ENCODE measurements at regions not wholly inside any gene's neighbourhood (a gene's known extent, or its start where the extent isn't known, plus 50 kb on each side); places are given as distances from the start of the nearest gene placed in this dataset.
"Not testable (repeated sequence)": the region's sequence is repeated elsewhere in the genome, so short reads cannot be mapped to it uniquely, and the experiment has no call there.

DNA sequence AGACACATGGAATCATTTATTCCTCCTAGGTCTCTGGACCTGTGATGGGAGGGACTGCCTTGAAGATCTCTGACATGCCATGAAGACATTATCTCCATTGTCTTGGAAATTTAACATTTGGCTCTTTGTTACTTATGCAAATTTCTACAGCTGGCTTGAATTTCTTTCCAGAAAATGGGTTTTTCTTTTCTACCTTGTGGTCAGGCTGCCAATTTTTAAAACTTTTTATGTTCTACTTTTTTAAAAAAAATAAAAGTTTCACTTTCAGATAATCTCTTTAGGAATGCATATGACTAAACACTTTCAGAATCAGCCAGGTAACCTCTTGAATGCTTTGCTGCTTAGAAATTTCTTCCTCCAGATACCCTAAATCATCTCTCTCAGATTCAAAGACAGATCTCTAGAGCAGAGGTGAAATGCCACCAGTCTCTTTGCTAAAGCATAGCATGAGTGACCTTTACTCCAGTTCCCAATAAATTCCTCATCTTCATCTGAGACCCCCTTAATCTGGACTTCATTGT, 209.6 kb downstream of the RPRM start:
- Mint-ChIP-seq H3K4me1 (ENCODE audit: low read depth) (no peaks in the 10 kb centered on the region), H3K9me3 (peaks cover 32% of the 10 kb centered on the region), H3K4me3 (no peak overlapping the region), H3K27me3 (no peaks in the 10 kb centered on the region), H3K36me3 (ENCODE audit: low read depth) (no peaks in the 10 kb centered on the region), H3K27ac (no peak overlapping the region)
- intact Hi-C loops (cut with micrococcal nuclease), result no loop called here

DNA sequence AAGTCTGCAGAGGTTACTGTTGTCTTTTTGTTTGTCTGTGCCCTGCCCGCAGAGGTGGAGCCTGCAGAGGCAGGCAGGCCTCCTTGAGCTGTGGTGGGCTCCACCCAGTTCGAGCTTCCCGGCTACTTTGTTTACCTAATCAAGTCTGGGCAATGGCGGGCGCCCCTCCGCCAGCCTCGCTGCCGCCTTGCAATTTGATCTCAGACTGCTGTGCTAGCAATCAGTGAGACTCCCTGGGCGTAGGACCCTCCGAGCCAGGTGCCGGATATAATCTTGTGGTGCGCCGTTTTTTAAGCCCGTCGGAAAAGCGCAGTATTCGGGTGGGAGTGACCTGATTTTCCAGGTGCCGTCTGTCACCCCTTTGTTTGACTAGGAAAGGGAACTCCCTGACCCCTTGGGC, 221.7 kb downstream of the RPRM start:
- intact Hi-C loops (cut with micrococcal nuclease); H3K27me3 Mint-ChIP-seq; H3K4me1 Mint-ChIP-seq (ENCODE audit: low read depth); H3K4me3 Mint-ChIP-seq; H3K27ac Mint-ChIP-seq; H3K36me3 Mint-ChIP-seq (ENCODE audit: low read depth): not testable (repeated sequence)
- peaks cover 44% of the 10 kb centered on the region for H3K9me3 Mint-ChIP-seq

DNA sequence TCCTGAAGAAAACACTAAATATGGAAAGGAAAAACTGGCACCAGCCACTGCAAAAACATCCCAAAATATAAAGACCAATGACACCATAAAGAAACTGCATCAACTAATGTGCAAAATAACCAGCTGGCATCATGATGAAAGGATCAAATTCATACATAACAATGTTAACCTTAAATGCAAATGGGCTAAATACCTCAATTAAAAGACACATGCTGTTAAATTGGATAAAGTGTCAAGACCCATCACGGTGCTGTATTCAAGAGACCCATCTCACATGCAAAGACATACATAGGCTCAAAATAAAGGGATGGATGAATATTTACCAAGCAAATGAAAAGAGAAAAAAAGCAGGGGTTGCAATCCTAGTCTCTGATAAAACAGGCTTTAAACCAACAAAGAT, 231.9 kb downstream of the RPRM start:
- H3K9me3 Mint-ChIP-seq, result peaks cover 57% of the 10 kb centered on the region
- H3K4me1 Mint-ChIP-seq (ENCODE audit: low read depth); H3K27ac Mint-ChIP-seq; H3K36me3 Mint-ChIP-seq (ENCODE audit: low read depth); intact Hi-C loops (cut with micrococcal nuclease); H3K27me3 Mint-ChIP-seq; H3K4me3 Mint-ChIP-seq: not testable (repeated sequence)

DNA sequence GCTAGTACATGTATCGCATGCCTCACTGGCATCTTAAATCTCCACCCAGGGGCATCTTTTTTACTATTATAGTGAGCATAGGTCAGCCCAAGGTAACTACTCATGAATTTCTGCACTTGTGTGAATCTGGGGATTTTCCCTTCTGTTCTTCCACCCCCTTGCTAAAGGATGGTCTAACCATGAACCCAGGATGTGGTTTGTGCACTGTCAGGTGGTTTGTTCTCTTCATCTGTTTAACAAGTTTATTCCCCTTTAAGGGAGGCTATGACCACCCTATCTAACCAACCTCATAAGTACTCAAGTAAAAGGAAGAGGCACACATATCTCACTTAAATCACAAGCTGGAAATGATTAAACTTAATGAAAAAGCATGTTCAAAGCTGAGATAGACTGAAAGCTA, 243.0 kb downstream of the RPRM start:
- Mint-ChIP-seq H3K9me3 (peaks cover 11% of the 10 kb centered on the region), H3K4me1 (ENCODE audit: low read depth) (no peaks in the 10 kb centered on the region), H3K27ac (no peak overlapping the region), H3K36me3 (ENCODE audit: low read depth) (no peaks in the 10 kb centered on the region), H3K4me3 (no peak overlapping the region), H3K27me3 (no peaks in the 10 kb centered on the region)
- intact Hi-C loops (cut with micrococcal nuclease), result no loop called here

DNA sequence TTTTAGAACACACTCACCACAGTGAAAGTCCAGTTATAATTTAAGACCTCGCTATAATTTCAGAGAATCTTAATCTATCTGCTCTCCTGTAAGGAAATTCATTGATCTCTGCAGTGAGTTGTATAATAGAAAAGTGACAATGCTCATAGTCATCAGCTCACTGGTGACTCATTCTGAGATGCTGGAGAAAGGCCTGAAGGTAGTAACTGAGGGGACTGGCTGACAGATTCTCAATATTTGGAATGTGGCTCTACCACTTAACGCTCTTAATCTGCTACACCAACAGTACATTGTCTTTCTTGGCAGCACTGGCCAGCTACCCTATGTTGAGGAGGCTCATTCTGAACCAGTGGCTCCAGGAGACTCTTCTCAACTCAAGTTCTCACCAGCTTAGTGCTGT, 246.1 kb downstream of the RPRM start:
- H3K9me3 Mint-ChIP-seq, result peaks cover 7% of the 10 kb centered on the region
- intact Hi-C loops (cut with micrococcal nuclease), result no loop called here

DNA sequence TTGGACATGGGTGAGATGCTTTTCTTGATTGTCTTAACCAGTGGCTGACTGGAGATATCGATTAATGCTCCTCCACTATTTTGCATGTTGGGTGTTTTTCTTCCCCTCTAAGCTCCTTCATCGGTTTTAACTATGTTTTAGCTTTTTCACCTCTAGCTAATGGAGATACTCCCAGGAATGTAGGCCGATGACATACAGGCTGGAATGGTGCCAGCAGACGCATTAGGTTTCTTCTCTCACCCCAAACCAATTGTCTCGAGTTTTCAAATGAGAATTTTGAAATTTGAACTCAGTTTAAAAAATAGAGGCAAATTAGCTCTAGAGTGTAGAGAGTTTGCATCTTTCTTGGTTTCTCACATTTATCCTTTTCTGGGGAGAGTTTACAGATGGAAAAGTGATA, 247.6 kb downstream of the RPRM start:
- no peaks in the 10 kb centered on the region for H3K27me3 Mint-ChIP-seq
- no peaks in the 10 kb centered on the region for H3K36me3 Mint-ChIP-seq (ENCODE audit: low read depth)
- no peaks in the 10 kb centered on the region for H3K4me1 Mint-ChIP-seq (ENCODE audit: low read depth)
- no peak overlapping the region for H3K27ac Mint-ChIP-seq
- no peak overlapping the region for H3K4me3 Mint-ChIP-seq
- H3K9me3 Mint-ChIP-seq, result peaks cover 18% of the 10 kb centered on the region
- intact Hi-C loops (cut with micrococcal nuclease), result no loop called here

More for the DNA sequence above, 246.1 kb downstream of the RPRM start:
- H3K36me3 Mint-ChIP-seq (ENCODE audit: low read depth), result no peaks in the 10 kb centered on the region
- no peak overlapping the region for H3K27ac Mint-ChIP-seq
- H3K4me3 Mint-ChIP-seq, result no peak overlapping the region
- H3K27me3 Mint-ChIP-seq, result no peaks in the 10 kb centered on the region
- no peaks in the 10 kb centered on the region for H3K4me1 Mint-ChIP-seq (ENCODE audit: low read depth)

DNA sequence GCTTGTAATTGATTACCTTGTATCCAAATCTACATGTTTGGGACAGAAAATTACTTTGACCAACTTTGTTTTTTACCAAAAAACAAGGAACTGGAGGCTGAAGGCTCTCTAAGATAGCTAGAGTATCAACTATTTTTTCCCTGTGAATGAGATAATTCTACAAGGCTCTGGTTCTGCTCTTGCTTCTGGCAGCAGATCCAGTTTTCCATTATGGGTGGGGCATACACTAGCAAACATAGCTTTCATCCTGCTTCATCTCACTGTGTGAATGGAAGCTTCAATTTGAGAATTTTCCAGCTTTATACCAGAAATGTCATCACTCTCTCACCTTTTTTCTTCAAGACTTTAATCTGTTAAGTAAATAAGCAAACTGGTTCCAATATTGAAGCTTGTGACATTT, 249.7 kb downstream of the RPRM start:
- no peaks in the 10 kb centered on the region for H3K36me3 Mint-ChIP-seq (ENCODE audit: low read depth)
- no peak overlapping the region for H3K4me3 Mint-ChIP-seq
- no peaks in the 10 kb centered on the region for H3K4me1 Mint-ChIP-seq (ENCODE audit: low read depth)
- intact Hi-C loops (cut with micrococcal nuclease), result no loop called here
- no peaks in the 10 kb centered on the region for H3K27me3 Mint-ChIP-seq
- H3K27ac Mint-ChIP-seq, result no peak overlapping the region
- H3K9me3 Mint-ChIP-seq, result peaks cover 27% of the 10 kb centered on the region

DNA sequence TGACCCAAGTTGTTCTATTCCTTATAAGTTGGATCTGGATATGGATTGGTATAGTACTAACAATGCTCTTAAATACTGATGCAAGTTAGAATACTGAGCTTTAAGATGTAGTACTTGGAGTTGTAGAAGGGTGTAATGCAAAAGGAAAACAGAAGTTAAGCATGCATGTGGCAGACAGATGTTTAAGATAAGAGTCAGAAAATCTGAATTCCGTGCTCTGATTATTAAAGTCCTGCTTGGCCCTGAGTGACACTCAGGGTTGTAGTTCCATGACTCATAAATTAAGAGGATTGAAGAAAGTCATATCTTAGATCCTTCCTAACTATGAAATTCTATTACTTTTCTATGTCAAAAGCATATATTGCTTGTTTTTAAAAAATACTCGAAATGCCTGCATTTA, 250.6 kb downstream of the RPRM start:
- no peak overlapping the region for H3K27ac Mint-ChIP-seq
- H3K4me1 Mint-ChIP-seq (ENCODE audit: low read depth), result no peaks in the 10 kb centered on the region
- no peak overlapping the region for H3K4me3 Mint-ChIP-seq
- H3K36me3 Mint-ChIP-seq (ENCODE audit: low read depth), result no peaks in the 10 kb centered on the region
- no peaks in the 10 kb centered on the region for H3K27me3 Mint-ChIP-seq
- H3K9me3 Mint-ChIP-seq, result peaks cover 30% of the 10 kb centered on the region
- intact Hi-C loops (cut with micrococcal nuclease), result no loop called here

DNA sequence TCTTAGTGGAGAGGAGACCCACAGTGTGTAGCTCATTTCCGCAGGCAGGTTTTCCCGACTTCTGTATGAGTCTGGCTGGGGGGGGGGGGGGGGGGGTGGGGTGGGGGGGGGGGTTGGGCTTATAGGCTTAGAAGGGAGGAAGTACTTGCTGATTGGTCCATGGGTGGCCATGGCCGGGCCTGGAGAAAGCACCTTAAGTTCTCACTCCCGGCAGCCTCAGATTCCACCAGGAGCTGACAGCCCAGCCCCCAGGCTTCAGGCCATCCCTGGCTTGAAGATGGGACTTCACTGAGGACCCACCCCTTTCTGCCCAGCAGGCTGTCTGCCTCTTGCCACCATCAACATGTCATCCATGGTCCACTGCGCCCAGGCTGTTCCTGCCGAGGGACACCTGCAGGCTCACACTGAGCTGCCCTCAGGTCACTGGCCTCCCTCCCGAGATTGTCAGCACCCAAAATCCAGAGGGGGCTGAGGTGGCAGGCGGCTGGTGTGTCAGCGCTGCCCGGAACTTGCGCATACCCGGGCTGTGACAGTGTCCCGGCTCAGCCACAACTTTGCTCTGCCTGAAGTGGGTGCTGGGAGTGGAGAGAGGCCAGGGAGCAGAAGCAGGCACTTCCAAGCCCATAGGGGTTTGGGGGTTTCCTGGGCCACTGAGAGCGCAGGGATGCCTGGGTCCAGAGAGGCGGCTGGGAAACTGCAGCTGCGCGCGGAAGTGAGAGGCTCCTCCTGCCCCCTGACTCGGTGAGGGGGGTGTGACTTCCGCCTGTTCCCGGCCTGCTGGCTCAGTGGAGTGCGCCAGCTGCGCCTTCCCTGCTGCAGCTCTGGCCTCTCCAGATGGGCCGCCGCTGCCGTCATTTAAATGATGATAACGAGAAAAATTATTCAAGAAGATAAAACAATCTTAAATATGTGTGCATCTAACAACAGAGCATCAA, 256.1 kb downstream of the RPRM start:
- Mint-ChIP-seq H3K4me1 (ENCODE audit: low read depth) (no peaks in the 10 kb centered on the region), H3K36me3 (ENCODE audit: low read depth) (no peaks in the 10 kb centered on the region), H3K4me3 (no peak overlapping the region), H3K9me3 (peaks cover 57% of the 10 kb centered on the region), H3K27ac (no peak overlapping the region), H3K27me3 (no peaks in the 10 kb centered on the region)
- intact Hi-C loops (cut with micrococcal nuclease), result no loop called here

DNA sequence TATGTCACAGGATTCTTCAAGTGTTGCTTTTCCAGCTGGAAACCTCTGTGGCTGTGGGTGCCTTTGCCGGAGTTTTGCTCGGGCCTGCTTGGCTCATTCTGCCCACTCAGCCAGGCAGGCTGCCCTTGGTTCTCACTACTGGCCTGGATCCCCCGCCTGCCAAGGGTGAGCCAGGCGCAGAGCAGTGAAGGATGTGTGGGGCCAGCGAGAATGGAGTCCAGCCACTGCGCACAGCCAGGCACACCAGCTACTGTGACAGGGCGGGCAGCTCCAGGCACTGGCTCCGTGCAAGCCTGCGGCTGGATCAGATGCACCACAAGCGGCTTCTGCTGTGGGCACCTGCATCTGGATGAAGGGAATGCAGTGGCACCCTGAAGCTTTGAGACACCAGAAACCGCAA, 257.1 kb downstream of the RPRM start:
- H3K4me3 Mint-ChIP-seq, result no peak overlapping the region
- intact Hi-C loops (cut with micrococcal nuclease), result no loop called here
- H3K27ac Mint-ChIP-seq, result no peak overlapping the region
- H3K9me3 Mint-ChIP-seq, result peaks cover 49% of the 10 kb centered on the region
- H3K36me3 Mint-ChIP-seq (ENCODE audit: low read depth), result no peaks in the 10 kb centered on the region
- H3K4me1 Mint-ChIP-seq (ENCODE audit: low read depth), result no peaks in the 10 kb centered on the region
- no peaks in the 10 kb centered on the region for H3K27me3 Mint-ChIP-seq

DNA sequence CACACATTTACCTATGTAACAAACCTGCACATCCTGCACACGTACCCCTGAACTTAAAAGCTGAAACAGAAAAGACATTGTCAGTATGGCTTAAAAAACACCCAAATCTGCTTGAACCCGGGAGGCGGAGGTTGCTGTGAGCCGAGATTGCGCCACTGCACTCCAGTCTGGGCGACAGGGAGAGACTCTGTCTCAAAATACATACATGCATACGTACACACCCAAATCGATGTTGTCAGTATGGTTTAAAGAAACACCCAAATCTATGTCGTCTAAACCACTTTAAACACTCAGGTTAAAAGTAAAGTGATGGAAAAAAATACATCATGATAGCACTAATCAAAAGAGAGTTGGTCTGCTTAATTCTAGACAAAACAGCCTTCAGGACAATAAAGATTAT, 257.5 kb downstream of the RPRM start:
- H3K27ac Mint-ChIP-seq, result no peak overlapping the region
- intact Hi-C loops (cut with micrococcal nuclease), result no loop called here
- H3K36me3 Mint-ChIP-seq (ENCODE audit: low read depth), result no peaks in the 10 kb centered on the region
- H3K4me3 Mint-ChIP-seq, result no peak overlapping the region
- H3K4me1 Mint-ChIP-seq (ENCODE audit: low read depth), result no peaks in the 10 kb centered on the region
- H3K27me3 Mint-ChIP-seq, result no peaks in the 10 kb centered on the region
- peaks cover 47% of the 10 kb centered on the region for H3K9me3 Mint-ChIP-seq

DNA sequence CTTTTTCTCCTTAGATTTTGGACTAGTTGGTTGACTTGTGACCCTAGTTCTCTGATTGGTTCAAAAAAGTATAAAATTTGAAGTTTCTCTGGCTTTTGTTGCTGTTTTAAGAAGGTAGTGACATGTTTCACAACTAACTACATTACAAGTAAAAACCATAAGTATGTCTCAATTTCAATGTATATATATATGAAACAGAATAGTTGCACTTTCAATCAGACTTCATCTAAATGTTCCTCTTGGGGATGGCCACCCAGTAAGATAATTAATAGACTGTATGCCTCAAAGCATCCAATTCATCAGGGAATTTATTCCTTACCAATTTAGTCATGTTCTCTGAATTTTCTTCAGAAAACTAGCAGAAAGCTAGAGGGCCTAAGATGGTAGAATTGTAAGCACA, 259.7 kb downstream of the RPRM start:
- H3K4me1 Mint-ChIP-seq (ENCODE audit: low read depth), result no peaks in the 10 kb centered on the region
- no peaks in the 10 kb centered on the region for H3K27me3 Mint-ChIP-seq
- H3K27ac Mint-ChIP-seq, result no peak overlapping the region
- H3K36me3 Mint-ChIP-seq (ENCODE audit: low read depth), result no peaks in the 10 kb centered on the region
- intact Hi-C loops (cut with micrococcal nuclease), result no loop called here
- H3K4me3 Mint-ChIP-seq, result no peak overlapping the region
- H3K9me3 Mint-ChIP-seq, result peaks cover 37% of the 10 kb centered on the region

DNA sequence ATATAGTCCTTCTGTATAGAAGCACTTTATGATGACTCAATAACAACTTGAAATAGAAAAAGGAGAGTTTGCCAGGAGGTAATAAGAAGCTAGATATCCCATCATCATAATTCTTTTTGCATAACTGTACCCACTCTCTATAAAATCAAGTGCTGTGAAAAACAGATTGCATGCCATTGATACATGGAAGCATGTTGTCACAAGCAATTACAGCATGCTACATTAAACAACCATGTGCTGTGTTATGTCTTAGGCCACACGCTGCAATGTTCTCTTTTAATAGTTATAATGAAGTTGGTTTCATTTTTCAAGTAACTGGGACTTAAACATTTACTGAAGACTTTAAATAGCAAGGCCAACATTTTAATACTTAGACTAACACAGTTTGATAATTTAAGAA, 264.2 kb downstream of the RPRM start:
- Mint-ChIP-seq H3K27me3 (no peaks in the 10 kb centered on the region), H3K27ac (no peak overlapping the region), H3K4me3 (no peak overlapping the region)

DNA sequence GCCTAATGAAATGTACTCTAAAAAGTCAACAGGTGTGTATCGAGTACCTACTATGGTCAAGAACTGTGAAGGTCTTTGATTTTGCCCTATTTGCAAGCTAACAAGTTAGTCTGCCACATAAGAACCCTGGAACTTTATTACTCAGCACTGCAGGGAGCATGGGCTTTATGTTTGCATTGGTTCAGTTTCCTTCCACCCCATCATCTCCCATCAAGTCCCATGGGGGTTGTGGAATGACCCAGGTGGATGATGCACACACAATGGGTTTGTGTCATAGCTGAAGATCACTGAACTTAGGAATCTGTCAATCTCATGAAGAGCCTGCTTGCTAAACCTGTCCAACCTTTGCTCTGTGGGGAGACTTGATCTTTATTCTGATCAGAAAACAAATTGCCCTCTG, 265.5 kb downstream of the RPRM start:
- Mint-ChIP-seq H3K4me1 (ENCODE audit: low read depth) (no peaks in the 10 kb centered on the region), H3K36me3 (ENCODE audit: low read depth) (no peaks in the 10 kb centered on the region), H3K27me3 (no peaks in the 10 kb centered on the region), H3K4me3 (no peak overlapping the region), H3K27ac (no peak overlapping the region), H3K9me3 (peaks cover 3% of the 10 kb centered on the region)
- intact Hi-C loops (cut with micrococcal nuclease), result no loop called here

More for the DNA sequence above, 264.2 kb downstream of the RPRM start:
- Mint-ChIP-seq H3K9me3 (peaks cover 10% of the 10 kb centered on the region), H3K36me3 (ENCODE audit: low read depth) (no peaks in the 10 kb centered on the region), H3K4me1 (ENCODE audit: low read depth) (no peaks in the 10 kb centered on the region)
- intact Hi-C loops (cut with micrococcal nuclease), result no loop called here

Measured in dendritic cell treated with granulocyte-macrophage colony-stimulating factor and Interleukin-4, amounts not matched to agents 40 ng/mL and 50 ng/mL, for 4 days (primary cell).